ENCODE measurements at regions not wholly inside any gene's neighbourhood (a gene's known extent, or its start where the extent isn't known, plus 50 kb on each side); places are given as distances from the start of the nearest gene placed in this dataset.

- TF ChIP-seq, protein P1, sequence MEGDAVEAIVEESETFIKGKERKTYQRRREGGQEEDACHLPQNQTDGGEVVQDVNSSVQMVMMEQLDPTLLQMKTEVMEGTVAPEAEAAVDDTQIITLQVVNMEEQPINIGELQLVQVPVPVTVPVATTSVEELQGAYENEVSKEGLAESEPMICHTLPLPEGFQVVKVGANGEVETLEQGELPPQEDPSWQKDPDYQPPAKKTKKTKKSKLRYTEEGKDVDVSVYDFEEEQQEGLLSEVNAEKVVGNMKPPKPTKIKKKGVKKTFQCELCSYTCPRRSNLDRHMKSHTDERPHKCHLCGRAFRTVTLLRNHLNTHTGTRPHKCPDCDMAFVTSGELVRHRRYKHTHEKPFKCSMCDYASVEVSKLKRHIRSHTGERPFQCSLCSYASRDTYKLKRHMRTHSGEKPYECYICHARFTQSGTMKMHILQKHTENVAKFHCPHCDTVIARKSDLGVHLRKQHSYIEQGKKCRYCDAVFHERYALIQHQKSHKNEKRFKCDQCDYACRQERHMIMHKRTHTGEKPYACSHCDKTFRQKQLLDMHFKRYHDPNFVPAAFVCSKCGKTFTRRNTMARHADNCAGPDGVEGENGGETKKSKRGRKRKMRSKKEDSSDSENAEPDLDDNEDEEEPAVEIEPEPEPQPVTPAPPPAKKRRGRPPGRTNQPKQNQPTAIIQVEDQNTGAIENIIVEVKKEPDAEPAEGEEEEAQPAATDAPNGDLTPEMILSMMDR (conservative IDR thresholded peaks at IDR 0.05) = no peak
- TF ChIP-seq EZH2 (IDR thresholded peaks at IDR 0.05; ENCODE audit: low read depth) = no peak
- POLR2A ChIA-PET (ENCODE audit: unreplicated experiment) = no interaction called here
- H3K4me1 ChIP-seq (replicated peaks; ENCODE audit: insufficient read depth) = no peaks in the 10 kb centered on the region
- CTCF ChIA-PET = no interaction called here
- no TSS peak for BruUV-seq (replicated peaks)
- H3K36me3 ChIP-seq (ENCODE audit: low read depth) = no peaks in the 10 kb centered on the region
- no peaks in the 10 kb centered on the region for H3K79me2 ChIP-seq (ENCODE audit: low read depth)
- H3F3A ChIP-seq (ENCODE audit: insufficient read depth, low read depth) = no peaks in the 10 kb centered on the region
- no peaks in the 10 kb centered on the region for H3K9me3 ChIP-seq (ENCODE audit: insufficient read depth, low read depth)
- no peaks in the 10 kb centered on the region for H3K9me2 ChIP-seq (ENCODE audit: insufficient read depth)
- no peaks in the 10 kb centered on the region for H3K27me3 ChIP-seq (ENCODE audit: insufficient read depth, low read depth)
- H3K4me3 ChIP-seq = no peak overlapping the region
- DNase-seq = no peak
- no peak overlapping the region for H3K27ac ChIP-seq
- no peaks in the 10 kb centered on the region for H4K20me1 ChIP-seq (ENCODE audit: insufficient read depth)
- no peak overlapping the region for H3K4me2 ChIP-seq
- intact Hi-C loops (cut with micrococcal nuclease; ENCODE audit: unreplicated experiment) = no loop called here
- no peak overlapping the region for H2AFZ ChIP-seq
These were observed 229.1 kb upstream of the ACVR2A start for GRCh38 chr2:147615726-147616125.

- Histone ChIP-seq H3K4me2 (no peak overlapping the region), H4K20me1 (ENCODE audit: insufficient read depth) (no peaks in the 10 kb centered on the region), H3F3A (ENCODE audit: insufficient read depth, low read depth) (no peaks in the 10 kb centered on the region), H3K4me3 (no peak overlapping the region), H3K9me2 (ENCODE audit: insufficient read depth) (no peaks in the 10 kb centered on the region), H3K4me1 (replicated peaks; ENCODE audit: insufficient read depth) (no peaks in the 10 kb centered on the region), H3K27me3 (ENCODE audit: insufficient read depth, low read depth) (no peaks in the 10 kb centered on the region), H3K36me3 (ENCODE audit: low read depth) (no peaks in the 10 kb centered on the region), H3K27ac (no peak overlapping the region), H2AFZ (no peak overlapping the region), H3K79me2 (ENCODE audit: low read depth) (no peaks in the 10 kb centered on the region), H3K9me3 (ENCODE audit: insufficient read depth, low read depth) (no peaks in the 10 kb centered on the region)
- no peak for TF ChIP-seq EZH2 (IDR thresholded peaks at IDR 0.05; ENCODE audit: low read depth)
- TF ChIP-seq, protein P1 (conservative IDR thresholded peaks at IDR 0.05) = no peak
- BruUV-seq (replicated peaks) = no TSS peak
- intact Hi-C loops (cut with micrococcal nuclease; ENCODE audit: unreplicated experiment) = no loop called here
- POLR2A ChIA-PET (ENCODE audit: unreplicated experiment) = no interaction called here
- CTCF ChIA-PET = interaction anchor here (0.5 kb wide), 1 partner anchor 406 kb away, joined by 18 read pairs; the partner anchor contains the start of genes MBD5 and ORC4
- DNase-seq = no peak
These were observed 229.8 kb upstream of the ACVR2A start for GRCh38 chr2:147614979-147615470.

GRCh38 chr2:147614471-147614870 is 230.4 kb upstream of the ACVR2A start:
- H3K9me2 ChIP-seq (ENCODE audit: insufficient read depth) = no peaks in the 10 kb centered on the region
- no peaks in the 10 kb centered on the region for H3K27me3 ChIP-seq (ENCODE audit: insufficient read depth, low read depth)
- no peak overlapping the region for H3K4me2 ChIP-seq
- DNase-seq = no peak
- H3K9me3 ChIP-seq (ENCODE audit: insufficient read depth, low read depth) = no peaks in the 10 kb centered on the region
- BruUV-seq (replicated peaks) = no TSS peak
- H3K27ac ChIP-seq = no peak overlapping the region
- H3K4me1 ChIP-seq (replicated peaks; ENCODE audit: insufficient read depth) = no peaks in the 10 kb centered on the region
- H3K36me3 ChIP-seq (ENCODE audit: low read depth) = no peaks in the 10 kb centered on the region
- no peaks in the 10 kb centered on the region for H3F3A ChIP-seq (ENCODE audit: insufficient read depth, low read depth)
- ChIA-PET CTCF (interaction anchor here (0.5 kb wide), 1 partner anchor 406 kb away, joined by 18 read pairs; the partner anchor contains the start of genes MBD5 and ORC4), POLR2A (ENCODE audit: unreplicated experiment) (no interaction called here)
- H2AFZ ChIP-seq = no peak overlapping the region
- no peak for TF ChIP-seq EZH2 (IDR thresholded peaks at IDR 0.05; ENCODE audit: low read depth)
- TF ChIP-seq, protein P1 (conservative IDR thresholded peaks at IDR 0.05) = no peak
- no peak overlapping the region for H3K4me3 ChIP-seq
- H4K20me1 ChIP-seq (ENCODE audit: insufficient read depth) = no peaks in the 10 kb centered on the region
- no peaks in the 10 kb centered on the region for H3K79me2 ChIP-seq (ENCODE audit: low read depth)
- intact Hi-C loops (cut with micrococcal nuclease; ENCODE audit: unreplicated experiment) = no loop called here
